8988T (cell line): ENCODE measurements at regions not wholly inside any gene's neighbourhood (a gene's known extent, or its start where the extent isn't known, plus 50 kb on each side); places are given as distances from the start of the nearest gene placed in this dataset.

ENCODE experiments used
- DNase-seq: peaks from one replicate; pipeline ENCODE4 v3.0.0; 2011

- DNase-seq = no peak
These were observed 219.9 kb downstream of the ELAVL2 start for GRCh38 chr9:23606107-23606506.

GRCh38 chr9:23608456-23608855 is 217.6 kb downstream of the ELAVL2 start:
- no peak for DNase-seq

GRCh38 chr9:23611869-23612268 is 214.2 kb downstream of the ELAVL2 start:
- no peak for DNase-seq

GRCh38 chr9:23615569-23615968 is 210.5 kb downstream of the ELAVL2 start:
- no peak for DNase-seq

- DNase-seq = no peak
These were observed 204.9 kb downstream of the ELAVL2 start for GRCh38 chr9:23621188-23621587.

- DNase-seq = no peak
These were observed 204.1 kb downstream of the ELAVL2 start for GRCh38 chr9:23621924-23622323.

GRCh38 chr9:23622396-23622795 is 203.6 kb downstream of the ELAVL2 start:
- no peak for DNase-seq

- DNase-seq = no peak
These were observed 195.6 kb downstream of the ELAVL2 start for GRCh38 chr9:23630488-23630887.

- DNase-seq = no peak
These were observed 190.8 kb downstream of the ELAVL2 start for GRCh38 chr9:23635276-23635675.

GRCh38 chr9:23636199-23636598 is 189.8 kb downstream of the ELAVL2 start:
- DNase-seq = no peak

GRCh38 chr9:23638011-23638410 is 188.0 kb downstream of the ELAVL2 start:
- no peak for DNase-seq

- no peak for DNase-seq
These were observed 187.1 kb downstream of the ELAVL2 start for GRCh38 chr9:23638837-23639426.
